ENCODE measurements at regions not wholly inside any gene's neighbourhood (a gene's known extent, or its start where the extent isn't known, plus 50 kb on each side); places are given as distances from the start of the nearest gene placed in this dataset.

GRCh38 chrY:14256817-14257168, 200.8 kb downstream of the VCY1B start:
- TF ChIP-seq REST (IDR thresholded peaks at IDR 0.05; ENCODE audit: borderline replicate concordance) = no peak
- no peak for TF ChIP-seq POLR2AphosphoS5 (IDR thresholded peaks at IDR 0.05)
- no peak for TF ChIP-seq CTCF (IDR thresholded peaks at IDR 0.05; ENCODE audit: poor library complexity, severe bottlenecking)
- no peak for TF ChIP-seq MXI1 (conservative IDR thresholded peaks at IDR 0.05; ENCODE audit: poor library complexity, severe bottlenecking)
- TF ChIP-seq EP300 (conservative IDR thresholded peaks at IDR 0.05; ENCODE audit: poor library complexity, severe bottlenecking) = no peak
- no peak for TF ChIP-seq EZH2 (IDR thresholded peaks at IDR 0.05; ENCODE audit: borderline replicate concordance, insufficient read depth, low read length, poor library complexity, severe bottlenecking)
- TF ChIP-seq RAD21 (conservative IDR thresholded peaks at IDR 0.05) = no peak
- no peak for TF ChIP-seq TAF1 (IDR thresholded peaks at IDR 0.05; ENCODE audit: low read depth)

All from neural cell (in vitro differentiated cells).